Activated CD8-positive, alpha-beta T cell treated with anti-CD3 and anti-CD28 coated beads for 36 hours (primary cell): ENCODE measurements at regions not wholly inside any gene's neighbourhood (a gene's known extent, or its start where the extent isn't known, plus 50 kb on each side); places are given as distances from the start of the nearest gene placed in this dataset.

Source experiments
- ATAC-seq: fragments of 200-7000 bp; cut with Tn5 transposase; one replicate; pipeline ENCODE4 v1.10.0; 2021; ENCODE audit warnings: mild to moderate bottlenecking, moderate library complexity
- CTCF ChIA-PET: fragments of 350-600 bp; sonication (Branson Sonifier 250); formaldehyde crosslinking; loops from one replicate; lab custom pipeline; 2021; ENCODE audit warnings: antibody characterized with exemption; lab: Charles Lee
- POLR2A ChIA-PET: fragments of 350-600 bp; sonication (Branson Sonifier 250); formaldehyde crosslinking; loops from one replicate; lab custom pipeline; 2021; ENCODE audit warnings: antibody characterized with exemption; lab: Charles Lee
- DNase-seq: peaks from one replicate; pipeline ENCODE4 v3.0.0-alpha.2; 2020
- H3K27ac Mint-ChIP-seq: one replicate; pipeline ENCODE4 v1.8.0; 2021; ENCODE audit warnings: mild to moderate bottlenecking, mixed read lengths
- H3K27me3 Mint-ChIP-seq: one replicate; pipeline ENCODE4 v1.8.0; 2021; ENCODE audit warnings: mixed read lengths
- H3K36me3 Mint-ChIP-seq: one replicate; pipeline ENCODE4 v1.8.0; 2021; ENCODE audit warnings: low read depth, mixed read lengths
- H3K4me1 Mint-ChIP-seq: one replicate; pipeline ENCODE4 v1.8.0; 2021; ENCODE audit warnings: low read depth, mixed read lengths
- H3K4me3 Mint-ChIP-seq: one replicate; pipeline ENCODE4 v1.8.0; 2021; ENCODE audit warnings: mild to moderate bottlenecking, moderate library complexity, mixed read lengths
- H3K9me3 Mint-ChIP-seq: one replicate; pipeline ENCODE4 v1.8.0; 2021; ENCODE audit warnings: mixed read lengths
- CTCF ChIP-seq: fragments of 200-600 bp; IDR thresholded peaks from one replicate; pipeline ENCODE4 v1.8.0; 2022; ENCODE audit warnings: antibody characterized with exemption, mild to moderate bottlenecking
- intact Hi-C: fragments of 100-400 bp; cut with micrococcal nuclease; formaldehyde crosslinking; loops from one replicate; pipeline ENCODE4 v1.10.0; 2022

DNA sequence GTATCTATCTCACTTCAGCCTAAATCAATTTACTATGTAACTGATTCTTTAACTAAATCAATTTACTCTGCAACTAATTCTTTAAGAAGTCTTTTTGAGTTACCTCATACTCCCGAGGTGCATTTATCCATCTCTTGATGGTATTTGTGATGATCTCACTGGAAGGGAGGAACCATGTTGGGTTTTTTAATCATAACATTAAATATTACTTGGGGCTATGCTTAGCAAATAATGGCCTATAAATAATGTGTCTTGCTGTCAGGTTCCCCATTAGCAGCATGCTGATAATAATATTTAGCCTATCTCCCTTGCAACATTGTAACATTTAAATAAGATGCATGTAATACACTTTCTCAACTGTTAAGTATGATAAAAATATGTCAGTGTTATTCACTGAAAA lies 411.3 kb downstream of the SLITRK1 start:
- Mint-ChIP-seq H3K9me3 (peaks cover 7% of the 10 kb centered on the region), H3K4me1 (no peaks in the 10 kb centered on the region), H3K4me3 (no peak overlapping the region), H3K36me3 (no peaks in the 10 kb centered on the region), H3K27me3 (no peaks in the 10 kb centered on the region), H3K27ac (no peak overlapping the region)
- no peak for TF ChIP-seq CTCF
- ATAC-seq (no peak), DNase-seq (no peak)
- POLR2A ChIA-PET = no interaction called here
- CTCF ChIA-PET = no interaction called here
- intact Hi-C loops = no loop called here

DNA sequence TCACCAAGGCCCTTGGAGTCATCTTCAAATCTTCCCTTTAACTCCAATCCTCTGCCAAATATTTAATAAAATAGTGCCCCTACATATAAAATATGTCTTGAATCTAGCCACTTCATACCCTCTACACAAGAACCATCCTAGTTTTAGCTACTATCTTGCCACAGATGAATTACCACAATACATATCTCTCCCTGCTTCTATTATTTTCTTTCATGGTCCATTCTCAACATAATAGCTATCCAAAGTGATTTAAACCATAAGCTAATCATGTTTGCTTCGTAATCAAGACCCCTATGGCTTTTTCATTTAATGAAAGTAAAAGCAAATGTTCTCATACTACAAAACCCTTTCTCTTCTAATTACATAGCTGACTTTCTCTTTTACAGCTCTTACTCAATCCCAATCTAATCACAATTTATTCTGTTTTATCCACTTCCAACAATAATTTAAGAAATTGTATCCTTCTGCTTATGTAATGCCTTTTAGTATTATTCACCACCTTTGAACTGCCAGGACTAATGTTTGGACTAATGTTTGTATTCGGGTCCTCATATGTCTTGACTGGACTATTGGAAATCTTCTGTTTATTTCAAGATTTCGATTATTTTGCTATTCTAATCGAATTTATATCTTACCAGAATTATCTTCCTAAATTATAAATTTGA lies 412.0 kb downstream of the SLITRK1 start:
- Mint-ChIP-seq H3K27ac (no peak overlapping the region), H3K27me3 (no peaks in the 10 kb centered on the region), H3K9me3 (peaks cover 7% of the 10 kb centered on the region), H3K4me3 (no peak overlapping the region), H3K36me3 (no peaks in the 10 kb centered on the region), H3K4me1 (no peaks in the 10 kb centered on the region)
- ChIA-PET CTCF (no interaction called here), POLR2A (no interaction called here)
- TF ChIP-seq CTCF = no peak
- no peak for ATAC-seq
- intact Hi-C loops = no loop called here
- DNase-seq = no peak

GRCh38 chr13:83453723-83454122 lies 428.6 kb downstream of the SLITRK1 start:
- H3K4me1 Mint-ChIP-seq = no peaks in the 10 kb centered on the region
- DNase-seq (no peak), ATAC-seq (no peak)
- H3K27me3 Mint-ChIP-seq = no peaks in the 10 kb centered on the region
- intact Hi-C loops = no loop called here
- CTCF ChIA-PET = no interaction called here
- peaks cover 3% of the 10 kb centered on the region for H3K9me3 Mint-ChIP-seq
- no peaks in the 10 kb centered on the region for H3K36me3 Mint-ChIP-seq
- TF ChIP-seq CTCF = no peak
- no peak overlapping the region for H3K4me3 Mint-ChIP-seq
- no peak overlapping the region for H3K27ac Mint-ChIP-seq
- POLR2A ChIA-PET = no interaction called here

GRCh38 chr13:83453300-83453699 lies 429.0 kb downstream of the SLITRK1 start:
- peaks cover 3% of the 10 kb centered on the region for H3K9me3 Mint-ChIP-seq

More at GRCh38 chr13:83453300-83453699, 429.0 kb downstream of the SLITRK1 start:
- Mint-ChIP-seq H3K27ac (no peak overlapping the region), H3K4me3 (no peak overlapping the region), H3K4me1 (no peaks in the 10 kb centered on the region), H3K27me3 (no peaks in the 10 kb centered on the region), H3K36me3 (no peaks in the 10 kb centered on the region)
- ATAC-seq = no peak
- intact Hi-C loops = no loop called here
- POLR2A ChIA-PET = no interaction called here
- no peak for TF ChIP-seq CTCF
- DNase-seq = no peak
- CTCF ChIA-PET = no interaction called here
